HEK293T (cell line): ENCODE measurements at regions not wholly inside any gene's neighbourhood (a gene's known extent, or its start where the extent isn't known, plus 50 kb on each side); places are given as distances from the start of the nearest gene placed in this dataset.

Source experiments
- ARNT ChIP-seq: fragments of 450-650 bp; IDR thresholded peaks from 2 replicates; pipeline ENCODE4 v1.6.1; 2017; ENCODE audit warnings: mild to moderate bottlenecking
- CTBP1 ChIP-seq: fragments of 450-650 bp; IDR thresholded peaks from 2 replicates; pipeline ENCODE4 v1.6.1; 2016; ENCODE audit warnings: borderline replicate concordance
- FOXA1 ChIP-seq: fragments of 450-650 bp; IDR thresholded peaks from 2 replicates; pipeline ENCODE4 v1.6.1; 2016; ENCODE audit warnings: mild to moderate bottlenecking
- FOXK2 ChIP-seq: fragments of 450-650 bp; IDR thresholded peaks from 2 replicates; pipeline ENCODE4 v1.6.1; 2016; ENCODE audit warnings: mild to moderate bottlenecking
- FOXM1 ChIP-seq: fragments of 450-650 bp; IDR thresholded peaks from 2 replicates; pipeline ENCODE4 v1.6.1; 2017; ENCODE audit warnings: mild to moderate bottlenecking, borderline replicate concordance
- HDGF ChIP-seq: fragments of 450-650 bp; IDR thresholded peaks from 2 replicates; pipeline ENCODE4 v1.6.1; 2017; ENCODE audit warnings: antibody characterized with exemption, borderline replicate concordance
- LEF1 ChIP-seq: fragments of 450-650 bp; IDR thresholded peaks from 2 replicates; pipeline ENCODE4 v1.6.1; 2017; ENCODE audit warnings: mild to moderate bottlenecking, borderline replicate concordance
- NFRKB ChIP-seq: fragments of 450-650 bp; IDR thresholded peaks from 2 replicates; pipeline ENCODE4 v1.6.1; 2016; ENCODE audit warnings: mild to moderate bottlenecking, moderate library complexity
- SP1 ChIP-seq: fragments of 450-650 bp; IDR thresholded peaks from 2 replicates; pipeline ENCODE4 v1.6.1; 2017
- SUZ12 ChIP-seq: fragments of 450-650 bp; IDR thresholded peaks from 2 replicates; pipeline ENCODE4 v1.6.1; 2016; ENCODE audit warnings: mild to moderate bottlenecking
- TARDBP ChIP-seq: fragments of 450-650 bp; IDR thresholded peaks from 2 replicates; pipeline ENCODE4 v1.6.1; 2016

DNA sequence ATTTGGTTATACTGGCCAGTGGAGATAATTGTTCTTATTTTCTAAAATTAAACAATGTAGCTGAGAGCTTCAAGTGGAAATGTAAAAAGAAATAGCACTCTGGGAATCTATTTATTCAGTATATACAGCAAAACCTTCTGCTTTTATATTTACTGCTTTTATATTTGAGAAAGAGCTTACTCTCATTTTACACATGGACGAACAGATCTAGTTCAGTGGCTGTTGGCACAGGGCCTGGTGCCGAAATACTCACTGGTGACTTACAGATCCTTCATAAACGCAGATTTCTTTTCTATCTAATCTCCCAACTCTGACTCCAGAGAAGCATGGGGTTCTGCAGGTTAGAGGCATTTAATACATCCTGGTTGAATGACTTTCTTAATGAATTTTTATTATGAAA is 266.2 kb downstream of the ASXL3 start:
- no peak for TF ChIP-seq SP1
- no peak for TF ChIP-seq FOXM1
- no peak for TF ChIP-seq SUZ12
- no peak for TF ChIP-seq FOXA1
- no peak for TF ChIP-seq CTBP1
- TF ChIP-seq ARNT: no peak
- no peak for TF ChIP-seq NFRKB
- no peak for TF ChIP-seq FOXK2
- no peak for TF ChIP-seq TARDBP
- no peak for TF ChIP-seq LEF1
- no peak for TF ChIP-seq HDGF
